DND-41 (cell line): ENCODE measurements at regions not wholly inside any gene's neighbourhood (a gene's known extent, or its start where the extent isn't known, plus 50 kb on each side); places are given as distances from the start of the nearest gene placed in this dataset.

ENCODE experiments used
- EZH2 ChIP-seq: IDR thresholded peaks from 3 replicates; pipeline ENCODE4 v1.6.1; 2012; ENCODE audit warnings: borderline replicate concordance, low read depth, mild to moderate bottlenecking, moderate library complexity, low read length, inconsistent platforms; ENCODE audit not compliant: severe bottlenecking
- TF ChIP-seq, protein P1 (sequence below): IDR thresholded peaks from 2 replicates; pipeline ENCODE4 v1.5.1; 2012; ENCODE audit warnings: borderline replicate concordance, low read length, moderate library complexity, mild to moderate bottlenecking; ENCODE audit not compliant: poor library complexity, severe bottlenecking; ENCODE audit errors: extremely low read depth

- TF ChIP-seq EZH2 = no peak
- TF ChIP-seq, protein P1, sequence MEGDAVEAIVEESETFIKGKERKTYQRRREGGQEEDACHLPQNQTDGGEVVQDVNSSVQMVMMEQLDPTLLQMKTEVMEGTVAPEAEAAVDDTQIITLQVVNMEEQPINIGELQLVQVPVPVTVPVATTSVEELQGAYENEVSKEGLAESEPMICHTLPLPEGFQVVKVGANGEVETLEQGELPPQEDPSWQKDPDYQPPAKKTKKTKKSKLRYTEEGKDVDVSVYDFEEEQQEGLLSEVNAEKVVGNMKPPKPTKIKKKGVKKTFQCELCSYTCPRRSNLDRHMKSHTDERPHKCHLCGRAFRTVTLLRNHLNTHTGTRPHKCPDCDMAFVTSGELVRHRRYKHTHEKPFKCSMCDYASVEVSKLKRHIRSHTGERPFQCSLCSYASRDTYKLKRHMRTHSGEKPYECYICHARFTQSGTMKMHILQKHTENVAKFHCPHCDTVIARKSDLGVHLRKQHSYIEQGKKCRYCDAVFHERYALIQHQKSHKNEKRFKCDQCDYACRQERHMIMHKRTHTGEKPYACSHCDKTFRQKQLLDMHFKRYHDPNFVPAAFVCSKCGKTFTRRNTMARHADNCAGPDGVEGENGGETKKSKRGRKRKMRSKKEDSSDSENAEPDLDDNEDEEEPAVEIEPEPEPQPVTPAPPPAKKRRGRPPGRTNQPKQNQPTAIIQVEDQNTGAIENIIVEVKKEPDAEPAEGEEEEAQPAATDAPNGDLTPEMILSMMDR = no peak
Observed at GRCh38 chr17:71467719-71468118, 653.1 kb upstream of the SOX9 start.
